Peyer's patch (tissue), 4 donors: ENCODE measurements at regions not wholly inside any gene's neighbourhood (a gene's known extent, or its start where the extent isn't known, plus 50 kb on each side); places are given as distances from the start of the nearest gene placed in this dataset.

Experiments
- DNase-seq, 3 donors: peaks; one replicate each; pipeline ENCODE4 v3.0.0-alpha.2; 2017 to 2019
- H3K27ac ChIP-seq, 4 donors: fragments of 200-600 bp; sonication (generic); one replicate each; pipeline ENCODE4 v1.5.1; 2016 to 2019
- H3K27me3 ChIP-seq, 2 donors: fragments of 200-600 bp; sonication (generic); one replicate each; pipeline ENCODE4 v1.5.1; 2019
- H3K36me3 ChIP-seq, 3 donors: fragments of 200-600 bp; sonication (generic); one replicate each; pipeline ENCODE4 v1.5.1; 2016 to 2019
- H3K4me1 ChIP-seq, 4 donors: fragments of 200-600 bp; sonication (generic); one replicate each; pipeline ENCODE4 v1.5.1; 2016 to 2019
- H3K4me3 ChIP-seq, 4 donors: fragments of 200-600 bp; sonication (generic); 1 replicate in 3 of 4; 2 replicates in 1 of 4; pipeline ENCODE4 v1.5.1; 2016 to 2019; ENCODE audit warnings: mild to moderate bottlenecking in 1 of 4
- H3K9me3 ChIP-seq, 4 donors: fragments of 200-600 bp; sonication (generic); one replicate each; pipeline ENCODE4 v1.5.1; 2016 to 2019; ENCODE audit warnings: mild to moderate bottlenecking in 1 of 4
- CTCF ChIP-seq, 6 experiments: fragments of 450-650 bp in 4 of 6; fragments of 200-600 bp in 2 of 6; sonication (generic) in 1 of 6; IDR thresholded peaks; one replicate each; pipeline ENCODE4 v1.5.1; 2017 to 2019; ENCODE audit warnings: antibody characterized with exemption in 6 of 6, mild to moderate bottlenecking in 3 of 6, moderate library complexity in 1 of 6
- POLR2A ChIP-seq, 2 donors: fragments of 450-650 bp; IDR thresholded peaks; one replicate each; pipeline ENCODE4 v1.5.1; 2017; ENCODE audit warnings: antibody characterized with exemption in 2 of 2, mild to moderate bottlenecking in 2 of 2, moderate library complexity in 2 of 2

- H3K4me3 ChIP-seq = no peak overlapping the region
- no peaks in the 10 kb centered on the region for H3K27me3 ChIP-seq
- no peak for DNase-seq
- no peak overlapping the region for H3K27ac ChIP-seq
- no peaks in the 10 kb centered on the region for H3K36me3 ChIP-seq
- H3K4me1 ChIP-seq = no peaks in the 10 kb centered on the region
- no peaks in the 10 kb centered on the region for H3K9me3 ChIP-seq
- TF ChIP-seq CTCF (IDR thresholded peaks at IDR 0.05) = no peak
- TF ChIP-seq POLR2A (IDR thresholded peaks at IDR 0.05) = no peak
These were observed 186.4 kb upstream of the E2F7 start for GRCh38 chr12:77251799-77252198.

DNA sequence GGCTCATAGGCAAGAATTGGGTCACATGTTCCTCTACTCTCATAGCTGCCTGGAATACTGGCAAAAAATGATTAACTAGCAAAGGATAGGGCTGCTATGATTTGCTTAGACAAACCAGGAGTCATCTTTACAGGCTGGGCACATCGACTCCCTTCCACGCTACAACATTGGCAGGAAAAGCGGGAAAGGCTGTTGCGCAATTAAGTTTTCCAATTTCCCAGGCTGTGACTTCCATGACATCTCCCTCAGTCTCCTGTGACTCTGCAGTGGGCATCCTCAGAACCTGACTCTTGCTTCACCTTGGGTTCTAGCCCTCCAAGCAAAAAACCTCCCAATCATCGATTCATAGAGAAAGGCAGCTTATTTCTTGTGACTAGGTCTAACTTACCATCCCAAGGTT is 184.5 kb upstream of the E2F7 start:
- Histone ChIP-seq H3K27me3 (no peaks in the 10 kb centered on the region), H3K27ac (no peak overlapping the region), H3K4me1 (no peaks in the 10 kb centered on the region), H3K36me3 (no peaks in the 10 kb centered on the region), H3K4me3 (no peak overlapping the region), H3K9me3 (no peaks in the 10 kb centered on the region)
- no peak for DNase-seq
- no peak for TF ChIP-seq CTCF (IDR thresholded peaks at IDR 0.05)
- TF ChIP-seq POLR2A (IDR thresholded peaks at IDR 0.05) = no peak

- Histone ChIP-seq H3K27me3 (no peaks in the 10 kb centered on the region), H3K9me3 (no peaks in the 10 kb centered on the region), H3K27ac (no peak overlapping the region), H3K36me3 (no peaks in the 10 kb centered on the region), H3K4me1 (no peaks in the 10 kb centered on the region), H3K4me3 (no peak overlapping the region)
- TF ChIP-seq CTCF (IDR thresholded peaks at IDR 0.05) (no peak), POLR2A (IDR thresholded peaks at IDR 0.05) (no peak)
- no peak for DNase-seq
These were observed 182.7 kb upstream of the E2F7 start for GRCh38 chr12:77248036-77248435.

DNA sequence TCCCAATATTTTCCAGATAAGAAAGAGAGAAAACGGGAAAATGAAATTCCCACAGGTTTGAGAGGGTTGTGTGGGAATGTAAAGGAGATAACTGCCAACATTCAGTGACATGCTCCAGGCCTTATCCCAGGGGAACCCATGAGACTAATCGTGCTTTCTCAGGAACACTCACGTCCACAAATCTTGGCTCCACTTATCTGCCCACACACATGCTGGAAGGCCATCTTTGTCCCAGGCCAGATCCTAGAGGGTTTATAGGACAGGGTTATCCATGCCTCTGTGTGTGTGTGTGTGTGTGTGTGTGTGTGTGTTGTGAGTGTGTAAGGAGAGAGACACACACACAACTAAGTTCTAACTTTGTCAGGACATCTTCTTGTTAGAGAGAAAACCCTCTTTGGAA is 182.2 kb upstream of the E2F7 start:
- DNase-seq = no peak
- Histone ChIP-seq H3K4me1 (no peaks in the 10 kb centered on the region), H3K4me3 (no peak overlapping the region), H3K27me3 (no peaks in the 10 kb centered on the region), H3K27ac (no peak overlapping the region), H3K36me3 (no peaks in the 10 kb centered on the region), H3K9me3 (no peaks in the 10 kb centered on the region)
- TF ChIP-seq POLR2A (IDR thresholded peaks at IDR 0.05) (no peak), CTCF (IDR thresholded peaks at IDR 0.05) (no peak)

GRCh38 chr12:77243345-77243744 is 178.0 kb upstream of the E2F7 start:
- no peaks in the 10 kb centered on the region for H3K36me3 ChIP-seq
- no peak overlapping the region for H3K4me3 ChIP-seq
- no peaks in the 10 kb centered on the region for H3K27me3 ChIP-seq
- no peak overlapping the region for H3K27ac ChIP-seq
- H3K4me1 ChIP-seq = no peaks in the 10 kb centered on the region
- TF ChIP-seq CTCF (IDR thresholded peaks at IDR 0.05) (no peak), POLR2A (IDR thresholded peaks at IDR 0.05) (no peak)
- DNase-seq = no peak
- no peaks in the 10 kb centered on the region for H3K9me3 ChIP-seq

- Histone ChIP-seq H3K9me3 (no peaks in the 10 kb centered on the region), H3K27ac (no peak overlapping the region), H3K4me3 (no peak overlapping the region), H3K4me1 (no peaks in the 10 kb centered on the region), H3K27me3 (no peaks in the 10 kb centered on the region), H3K36me3 (no peaks in the 10 kb centered on the region)
- DNase-seq = no peak
- TF ChIP-seq CTCF (IDR thresholded peaks at IDR 0.05) (no peak), POLR2A (IDR thresholded peaks at IDR 0.05) (no peak)
These were observed 174.2 kb upstream of the E2F7 start for GRCh38 chr12:77239617-77240016.
